ENCODE measurements at regions not wholly inside any gene's neighbourhood (a gene's known extent, or its start where the extent isn't known, plus 50 kb on each side); places are given as distances from the start of the nearest gene placed in this dataset.

GRCh38 chr3:82572721-82573120 is 811.3 kb upstream of the GBE1 start:
- TF ChIP-seq CTCF (conservative IDR thresholded peaks at IDR 0.05; ENCODE audit: low read depth in 2 of 2): no peak
- no peak for TF ChIP-seq POLR2AphosphoS5 (IDR thresholded peaks at IDR 0.05; ENCODE audit: low read depth)
- no peak for TF ChIP-seq EZH2 (IDR thresholded peaks at IDR 0.05; ENCODE audit: low read depth, unreplicated experiment)
- TF ChIP-seq REST (IDR thresholded peaks at IDR 0.05; ENCODE audit: unreplicated experiment): no peak
- no peak for TF ChIP-seq CREB1 (CRISPR knock-in tag; IDR thresholded peaks at IDR 0.05; ENCODE audit: low read depth)
- TF ChIP-seq NANOG (IDR thresholded peaks at IDR 0.05; ENCODE audit: borderline replicate concordance): no peak
- TF ChIP-seq STAT1 (IDR thresholded peaks at IDR 0.05; ENCODE audit: unreplicated experiment): no peak
- TF ChIP-seq JUNB (IDR thresholded peaks at IDR 0.05; ENCODE audit: unreplicated experiment): no peak
- no peak for TF ChIP-seq EZH2phosphoT487 (IDR thresholded peaks at IDR 0.05; ENCODE audit: unreplicated experiment)
- no peak for TF ChIP-seq ZNF331 (CRISPR knock-in tag; IDR thresholded peaks at IDR 0.05; ENCODE audit: low read depth)
- TF ChIP-seq ZNF462 (CRISPR knock-in tag; IDR thresholded peaks at IDR 0.05): no peak
- TF ChIP-seq ETS1 (IDR thresholded peaks at IDR 0.05): no peak
- no peak for TF ChIP-seq ZNF114 (CRISPR knock-in tag; IDR thresholded peaks at IDR 0.05)
